ENCODE measurements at regions not wholly inside any gene's neighbourhood (a gene's known extent, or its start where the extent isn't known, plus 50 kb on each side); places are given as distances from the start of the nearest gene placed in this dataset.

DNA sequence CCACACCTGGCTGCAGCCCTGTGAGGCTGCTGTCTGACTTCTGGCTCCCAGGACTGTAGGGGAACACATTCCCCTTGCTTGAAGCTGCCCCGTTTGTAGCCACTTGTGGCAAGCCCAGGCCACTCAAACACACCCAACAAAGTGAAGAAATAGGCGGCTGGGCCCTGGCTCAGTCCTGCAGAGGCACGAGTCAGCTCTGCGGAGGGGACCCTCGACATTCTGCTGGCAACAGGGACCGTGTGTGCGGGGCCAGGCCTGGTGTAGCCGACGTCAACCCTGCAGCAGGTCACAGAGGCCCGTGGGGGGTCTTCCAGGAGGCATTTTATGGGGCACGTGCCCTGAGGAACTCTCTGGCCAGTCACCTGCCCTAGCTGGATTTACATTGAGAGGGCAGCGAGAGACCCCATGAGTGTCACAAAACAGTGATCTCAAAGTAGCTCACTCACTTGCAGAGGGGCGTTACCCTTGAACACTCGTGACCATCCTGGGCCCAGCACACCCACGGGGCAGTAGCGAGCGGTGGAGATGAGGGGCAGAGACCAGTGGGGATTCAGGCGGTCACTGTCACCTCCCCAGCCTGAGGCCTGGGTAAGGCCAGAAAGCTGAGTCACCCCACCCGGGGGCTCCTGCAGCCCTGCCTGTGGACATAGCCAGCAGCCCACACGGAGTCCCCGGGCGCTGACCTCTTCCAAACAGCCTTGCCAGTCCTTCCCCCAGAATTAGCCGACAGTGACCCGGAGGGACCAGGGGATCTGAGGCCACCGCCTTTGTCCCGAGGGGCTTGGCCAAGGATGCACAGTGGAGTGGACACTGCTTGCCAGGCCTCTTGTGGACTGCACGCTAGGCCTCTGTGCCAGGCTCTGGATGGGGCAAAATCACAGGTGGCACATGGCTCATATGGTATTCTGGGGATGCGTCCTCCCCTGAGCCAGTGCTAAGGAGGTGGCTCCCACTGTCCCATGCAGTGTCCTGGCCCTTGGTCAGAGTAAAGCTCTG, 139.5 kb downstream of the CTTN start:
- DNase-seq = no peak

- DNase-seq = no peak
These were observed 140.5 kb downstream of the CTTN start for GRCh38 chr11:70538641-70539359.

DNA sequence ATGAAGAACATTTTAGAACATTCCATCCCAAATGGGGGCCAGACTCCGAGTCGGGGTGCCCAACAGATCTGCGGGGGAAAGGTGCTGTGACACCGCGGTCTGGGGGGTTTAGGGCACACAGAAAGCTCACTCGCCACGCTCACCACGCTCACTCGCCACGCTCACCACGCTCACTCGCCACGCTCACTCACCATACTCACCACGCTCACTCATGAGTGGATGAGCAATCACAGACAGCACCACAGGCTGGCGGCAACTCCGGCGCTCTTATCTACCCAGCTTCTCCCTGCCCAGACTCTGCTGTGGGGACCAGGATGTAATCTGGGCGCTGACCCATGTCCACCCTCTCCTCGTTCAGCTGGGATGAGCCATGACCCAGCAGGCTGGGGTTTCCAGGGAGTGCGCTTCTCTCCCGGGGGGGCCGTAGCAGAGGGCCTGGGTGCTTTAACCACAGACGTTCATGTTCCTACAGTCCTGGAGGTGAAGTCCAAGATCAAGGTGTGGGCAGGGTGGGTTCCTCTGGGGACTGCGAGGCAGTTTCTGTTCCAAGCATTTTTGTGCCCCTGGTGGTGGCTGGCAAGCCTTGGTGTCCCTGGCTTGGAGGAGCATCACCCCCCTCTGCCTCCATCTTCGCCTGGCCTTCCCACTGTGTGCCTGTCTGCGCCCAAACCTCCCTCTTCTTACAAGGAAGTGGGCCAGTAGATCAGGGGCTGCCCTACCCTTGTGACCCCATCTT, 141.2 kb downstream of the CTTN start:
- DNase-seq = no peak

DNA sequence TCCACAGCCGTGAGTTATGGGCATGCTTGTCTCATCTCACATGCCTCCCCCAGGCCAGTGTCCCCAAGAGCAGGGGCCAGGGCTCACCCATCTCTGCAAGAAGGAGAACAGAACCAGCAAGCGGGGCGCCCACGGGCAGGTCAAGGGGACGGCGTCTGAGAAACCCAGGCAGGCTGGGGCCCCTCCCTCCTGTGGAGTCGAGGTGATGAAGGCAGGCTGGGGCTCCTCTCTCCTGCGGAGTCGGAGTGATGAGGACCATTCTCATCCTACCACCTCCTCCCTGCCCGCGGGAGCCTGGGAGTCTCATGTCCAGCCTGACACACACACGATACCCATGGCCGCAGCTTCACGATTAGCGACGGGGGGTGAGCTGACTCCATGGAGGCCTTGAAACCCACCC, 141.9 kb downstream of the CTTN start:
- no peak for DNase-seq

DNA sequence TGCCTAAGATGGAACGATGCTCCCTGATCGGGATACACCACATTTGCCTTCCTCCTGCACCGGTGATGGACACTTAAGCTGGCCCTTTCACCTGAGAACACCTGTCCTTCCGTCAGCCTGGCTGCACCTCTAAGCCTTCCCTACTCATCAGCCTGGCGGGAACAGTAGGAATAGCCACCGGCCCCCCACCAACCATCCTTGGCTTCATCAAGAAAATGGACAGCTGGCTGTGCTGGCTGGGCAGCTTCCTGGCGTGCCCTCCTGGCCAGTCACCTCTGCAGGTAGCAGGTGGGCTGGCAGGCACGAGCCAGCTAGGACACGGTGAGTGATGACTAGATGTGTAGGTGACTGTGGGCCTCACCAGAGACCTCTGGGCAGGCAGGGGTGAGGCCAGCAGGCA, 142.8 kb downstream of the CTTN start:
- no peak for DNase-seq

GRCh38 chr11:70541699-70542098, 143.4 kb downstream of the CTTN start:
- DNase-seq = no peak

- no peak for DNase-seq
These were observed 144.1 kb downstream of the CTTN start for GRCh38 chr11:70542406-70542805.

DNA sequence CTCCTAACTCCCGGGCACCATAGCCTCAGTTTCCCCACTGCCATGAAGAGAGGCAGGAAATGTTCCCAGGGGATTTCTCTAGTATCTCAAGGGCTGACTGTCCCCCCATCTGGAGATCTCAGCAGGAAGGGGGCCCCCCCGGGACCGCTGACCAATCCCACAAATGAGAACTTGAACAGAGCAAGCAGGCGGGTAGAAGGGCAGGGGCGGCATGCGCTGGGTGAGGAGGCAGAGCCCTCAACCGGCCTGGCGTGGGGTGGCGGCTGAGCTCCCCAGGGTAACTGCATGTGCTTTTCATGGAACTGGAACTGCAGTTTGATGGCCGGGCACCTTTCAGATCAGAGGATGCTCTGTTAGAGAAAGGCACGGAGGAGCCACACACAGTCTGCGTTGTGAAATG, 144.5 kb downstream of the CTTN start:
- no peak for DNase-seq

DNA sequence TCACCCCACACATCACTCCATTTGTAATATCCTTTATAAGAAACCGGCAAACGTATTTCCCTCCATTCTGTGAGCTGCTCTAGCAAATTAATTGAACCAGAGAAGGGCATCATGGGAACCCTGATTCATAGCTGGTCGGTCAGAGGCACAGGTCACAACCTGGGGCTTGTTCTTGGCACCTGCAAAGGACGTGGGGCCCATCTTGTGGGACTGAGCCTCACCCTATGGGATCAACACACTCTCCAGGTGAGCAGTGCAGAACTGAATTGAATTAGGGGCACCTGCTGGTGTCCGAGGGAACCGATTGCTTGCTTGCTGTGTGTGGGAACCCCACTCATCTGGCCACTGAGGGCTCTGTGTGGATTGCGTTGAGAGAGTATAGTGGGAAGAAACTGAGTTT, 145.3 kb downstream of the CTTN start:
- DNase-seq = no peak

DNA sequence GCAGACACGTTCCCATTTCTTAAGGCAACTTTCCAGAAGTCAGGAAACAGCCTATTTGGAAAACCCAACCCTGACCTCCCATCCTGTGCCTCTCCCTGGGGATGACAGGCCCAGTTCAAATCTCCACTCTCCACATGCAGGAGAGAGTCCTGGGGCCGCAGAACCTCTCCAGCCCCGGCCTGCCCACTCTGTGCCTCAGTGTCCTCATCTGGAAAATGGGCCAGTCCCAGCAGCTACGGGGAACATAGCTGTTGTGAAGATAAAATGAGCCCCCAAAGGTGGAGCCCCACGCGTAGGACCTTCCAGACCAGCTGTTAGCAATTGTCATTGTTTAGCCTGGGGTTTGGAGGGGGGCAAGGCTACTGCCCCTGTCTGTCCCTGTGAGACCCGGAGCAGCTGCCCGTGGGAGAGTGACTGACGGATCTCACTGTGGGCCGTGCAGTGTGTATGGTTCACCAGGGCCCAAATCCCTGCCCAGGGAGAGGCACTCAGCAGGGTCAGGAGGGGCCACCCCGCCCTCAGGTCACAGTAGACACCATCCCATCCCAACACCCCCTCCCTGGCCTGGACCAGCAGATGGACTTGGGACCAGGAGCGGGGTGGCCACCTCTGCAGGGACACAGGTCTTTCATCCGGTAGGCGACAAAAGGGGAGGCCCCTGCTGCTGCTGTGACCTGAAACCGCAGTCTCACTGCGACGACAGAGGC, 145.9 kb downstream of the CTTN start:
- no peak for DNase-seq

- DNase-seq = peak; percentile 47
These were observed 146.7 kb downstream of the CTTN start for GRCh38 chr11:70544774-70545609.

DNA sequence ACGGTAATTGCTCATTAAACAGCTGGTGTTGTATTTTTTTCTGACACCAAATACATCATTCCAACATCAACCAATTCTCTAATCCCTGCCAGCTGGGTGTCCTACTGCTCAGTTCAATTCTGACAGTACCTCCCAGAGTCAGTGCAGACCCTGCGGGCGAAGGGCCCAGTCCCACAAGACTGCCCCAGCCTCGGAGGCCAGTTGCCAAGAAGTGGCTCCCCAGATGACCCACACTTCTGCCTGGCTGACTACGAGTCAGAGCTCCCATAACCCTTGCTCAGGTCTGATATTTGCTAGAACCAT, 147.2 kb downstream of the CTTN start:
- DNase-seq = peak; percentile 50

DNA sequence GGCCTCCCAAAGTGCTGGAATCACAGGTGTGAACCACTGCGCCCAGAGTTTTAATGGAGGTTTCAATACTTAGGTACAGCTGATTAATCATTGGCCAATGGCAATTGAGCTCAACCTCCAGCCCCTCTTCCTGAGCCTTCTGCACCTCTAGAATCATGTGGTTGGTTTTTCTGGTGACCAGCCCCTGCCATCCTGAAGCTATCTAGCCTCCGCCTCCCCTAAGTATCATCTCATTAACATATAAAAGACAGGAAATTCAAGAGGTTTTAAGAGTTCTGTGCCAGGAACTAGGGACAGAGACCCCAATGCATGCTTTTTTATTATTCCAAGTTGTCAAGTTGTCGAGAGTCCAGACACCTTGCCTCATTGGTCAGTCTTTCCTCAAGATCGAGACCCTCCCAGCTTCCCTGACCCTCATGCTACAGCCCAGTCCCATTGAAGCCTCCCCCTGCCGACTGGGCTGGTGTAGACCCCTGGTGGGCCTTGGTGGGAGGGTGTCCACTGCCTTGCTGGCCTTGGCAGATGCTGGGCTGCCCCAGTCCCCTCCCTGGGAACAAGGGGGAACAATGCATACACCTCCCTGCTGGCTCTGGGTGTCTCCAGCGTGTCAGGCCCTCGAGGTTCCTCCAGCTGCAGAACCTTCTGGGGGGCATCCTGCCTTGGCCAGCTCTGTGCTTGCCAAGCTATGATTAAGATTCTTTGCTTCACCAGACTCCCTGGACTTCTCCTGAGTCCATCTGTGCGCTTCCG, 148.0 kb downstream of the CTTN start:
- no peak for DNase-seq

DNA sequence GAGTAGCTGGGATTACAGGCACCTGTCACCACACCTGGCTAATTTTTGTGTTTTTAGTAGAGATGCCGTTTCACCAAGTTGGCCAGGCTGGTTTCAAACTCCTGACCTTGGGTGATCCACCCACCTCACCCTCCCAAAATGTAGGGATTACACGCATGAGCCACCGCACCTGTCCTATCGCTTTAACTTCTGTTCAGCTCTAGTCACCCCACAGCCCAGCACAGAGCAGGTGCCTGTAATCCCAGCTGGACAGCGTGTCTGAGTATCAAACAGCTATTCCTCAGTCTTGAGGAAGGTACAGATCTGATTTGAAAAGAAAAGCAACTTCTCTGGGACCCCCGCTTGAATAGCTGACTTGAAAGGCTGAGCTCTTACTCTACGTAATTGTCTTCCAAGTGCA, 149.1 kb downstream of the CTTN start:
- peak; percentile 75 for DNase-seq

- peak; percentile 84 for DNase-seq
These were observed 149.7 kb downstream of the CTTN start for GRCh38 chr11:70547821-70548670.

GRCh38 chr11:70548976-70549375, 150.6 kb downstream of the CTTN start:
- no peak for DNase-seq

DNA sequence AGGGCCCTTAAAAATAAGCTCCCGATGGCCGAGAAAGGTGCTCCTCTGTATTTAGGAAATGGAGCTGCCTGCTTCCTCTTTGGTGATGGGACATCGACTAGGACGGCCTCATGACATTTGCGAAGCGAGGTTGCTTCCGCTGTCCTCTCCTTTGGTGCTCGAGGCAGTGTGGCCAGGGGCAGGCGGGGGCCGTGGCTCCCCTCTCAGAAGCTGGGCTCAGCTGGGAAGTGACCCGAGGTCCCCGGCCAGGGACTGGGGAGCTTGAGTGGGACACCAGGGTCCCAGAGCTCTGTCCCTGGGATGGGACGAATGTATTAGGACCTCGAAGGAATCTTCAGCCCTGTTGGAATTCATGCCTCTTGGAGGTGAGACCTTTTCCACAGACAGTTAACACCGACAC, 151.1 kb downstream of the CTTN start:
- no peak for DNase-seq

- DNase-seq = no peak
These were observed 151.5 kb downstream of the CTTN start for GRCh38 chr11:70549796-70550195.

DNA sequence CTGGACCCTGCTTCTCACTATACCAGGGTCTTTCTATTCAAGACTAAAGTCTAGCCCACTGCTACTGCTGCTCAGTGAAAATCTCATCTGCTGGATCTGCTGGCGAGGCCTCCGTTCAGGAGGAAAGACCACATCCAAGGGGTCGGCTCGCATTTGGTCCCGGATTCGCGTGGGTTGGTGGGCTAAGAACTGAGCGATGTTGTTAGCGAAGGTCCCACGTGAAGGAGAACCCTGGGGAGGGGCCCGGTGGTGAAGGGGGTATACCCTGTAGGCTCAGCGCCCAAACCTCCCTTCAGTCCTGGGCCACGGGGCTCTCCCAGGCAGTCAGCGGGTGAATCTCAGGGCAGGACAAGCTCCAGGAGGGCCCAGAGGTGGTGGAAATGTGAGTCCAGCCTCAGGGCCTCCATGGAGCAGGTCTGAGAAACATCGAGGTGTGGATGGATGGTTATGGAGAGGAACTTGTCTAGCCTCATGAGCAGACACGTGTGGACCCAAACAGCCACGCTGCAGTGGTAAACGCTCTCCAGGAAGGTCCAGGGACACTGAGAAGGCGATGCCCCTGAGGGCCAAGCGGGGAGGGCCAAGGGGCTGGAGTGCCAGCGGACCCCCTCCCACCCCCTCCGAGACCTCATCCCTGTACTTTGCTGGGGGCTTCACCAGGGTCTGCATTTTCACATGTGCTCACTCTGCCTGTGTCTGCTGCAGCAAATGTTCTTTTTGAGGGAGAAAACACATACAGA, 152.3 kb downstream of the CTTN start:
- no peak for DNase-seq

Data from NCI-H82 (cell line).